PC-3 (cell line): ENCODE measurements at regions not wholly inside any gene's neighbourhood (a gene's known extent, or its start where the extent isn't known, plus 50 kb on each side); places are given as distances from the start of the nearest gene placed in this dataset.

Experiments used
- CTCF ChIP-seq: fragments of 300-600 bp; sonication (generic); conservative IDR thresholded peaks from 2 replicates; pipeline ENCODE4 v1.5.1; 2017; ENCODE audit warnings: antibody characterized with exemption, low read depth, mild to moderate bottlenecking, low read length
- EZH2 ChIP-seq: fragments of 300-600 bp; sonication (generic); IDR thresholded peaks from one replicate; pipeline ENCODE4 v1.6.1; 2017; ENCODE audit warnings: antibody characterized with exemption, mild to moderate bottlenecking, low read length; ENCODE audit not compliant: unreplicated experiment
- EZH2phosphoT487 ChIP-seq: fragments of 300-600 bp; sonication (generic); IDR thresholded peaks from 2 replicates; pipeline ENCODE4 v1.6.1; 2018; ENCODE audit warnings: mild to moderate bottlenecking, antibody characterized with exemption, low read length, borderline replicate concordance

- TF ChIP-seq CTCF (no peak), EZH2phosphoT487 (no peak), EZH2 (no peak)
Measured at GRCh38 chr4:103361926-103362325, 163.8 kb upstream of the CENPE start.
